WTC11 (cell line): ENCODE measurements at regions not wholly inside any gene's neighbourhood (a gene's known extent, or its start where the extent isn't known, plus 50 kb on each side); places are given as distances from the start of the nearest gene placed in this dataset.

Source experiments
- ATAC-seq: fragments of 200-7000 bp; cut with Tn5 transposase; 2 replicates; pipeline ENCODE4 v1.10.0; 2021; ENCODE audit warnings: mild to moderate bottlenecking, moderate library complexity
- CTCF ChIA-PET: fragments of 300-600 bp; sonication (Branson Sonifier 250); formaldehyde crosslinking; loops from one replicate; lab custom pipeline; 2021; ENCODE audit warnings: antibody characterized with exemption; lab: Charles Lee
- POLR2A ChIA-PET: fragments of 350-600 bp; sonication (Branson Sonifier 250); formaldehyde crosslinking; loops from one replicate; lab custom pipeline; 2021; ENCODE audit warnings: antibody characterized with exemption; lab: Charles Lee
- DNase-seq: peaks from one replicate; pipeline ENCODE4 v3.0.0; 2021; ENCODE audit warnings: low spot score
- H3K27ac Mint-ChIP-seq: 2 replicates; pipeline ENCODE4 v1.8.0; 2021; ENCODE audit warnings: mixed read lengths
- H3K27me3 Mint-ChIP-seq: 2 replicates; pipeline ENCODE4 v1.8.0; 2021; ENCODE audit warnings: low read depth, mild to moderate bottlenecking, moderate library complexity, mixed read lengths
- H3K36me3 Mint-ChIP-seq: 2 replicates; pipeline ENCODE4 v1.8.0; 2021; ENCODE audit warnings: mixed read lengths
- H3K4me1 Mint-ChIP-seq: 2 replicates; pipeline ENCODE4 v1.8.0; 2022; ENCODE audit warnings: mixed read lengths
- H3K4me3 Mint-ChIP-seq: 2 replicates; pipeline ENCODE4 v1.8.0; 2021; ENCODE audit warnings: mild to moderate bottlenecking, moderate library complexity, mixed read lengths
- H3K9me3 Mint-ChIP-seq: 2 replicates; pipeline ENCODE4 v1.8.0; 2021; ENCODE audit warnings: mixed read lengths
- CREB1 ChIP-seq: sonication (generic); formaldehyde crosslinking; IDR thresholded peaks from 2 replicates; pipeline ENCODE4 v1.8.0; 2023; ENCODE audit warnings: mild to moderate bottlenecking, missing genetic modification reagents
- FOXJ3 ChIP-seq: sonication (generic); formaldehyde crosslinking; IDR thresholded peaks from 2 replicates; pipeline ENCODE4 v1.9.0; 2021; ENCODE audit warnings: missing genetic modification reagents, mild to moderate bottlenecking, borderline replicate concordance
- GRHL2 ChIP-seq: fragments of 250-450 bp; sonication (Bioruptor Pico); IDR thresholded peaks from 2 replicates; pipeline ENCODE4 v1.8.0; 2022; ENCODE audit warnings: mild to moderate bottlenecking, moderate library complexity; ENCODE audit not compliant: insufficient replicate concordance, severe bottlenecking
- IRF2 ChIP-seq: sonication (generic); formaldehyde crosslinking; IDR thresholded peaks from 2 replicates; pipeline ENCODE4 v1.8.0; 2022; ENCODE audit warnings: low read depth, missing genetic modification reagents, borderline replicate concordance
- JUN ChIP-seq: sonication (generic); formaldehyde crosslinking; IDR thresholded peaks from 2 replicates; pipeline ENCODE4 v1.8.0; 2023; ENCODE audit warnings: mild to moderate bottlenecking, missing genetic modification reagents
- MXD4 ChIP-seq: fragments of 250-450 bp; sonication (Bioruptor Pico); IDR thresholded peaks from 2 replicates; pipeline ENCODE4 v1.8.0; 2021; ENCODE audit warnings: mild to moderate bottlenecking, moderate library complexity, borderline replicate concordance
- NFE2L1 ChIP-seq: sonication (generic); formaldehyde crosslinking; IDR thresholded peaks from 2 replicates; pipeline ENCODE4 v1.8.1; 2023; ENCODE audit warnings: missing genetic modification reagents
- NR2C2 ChIP-seq: sonication (generic); formaldehyde crosslinking; IDR thresholded peaks from 2 replicates; pipeline ENCODE4 v1.8.0; 2022; ENCODE audit warnings: mild to moderate bottlenecking, missing genetic modification reagents
- OVOL2 ChIP-seq: fragments of 250-450 bp; sonication (Bioruptor Pico); IDR thresholded peaks from 2 replicates; pipeline ENCODE4 v1.9.0; 2021; ENCODE audit warnings: mild to moderate bottlenecking, borderline replicate concordance
- RORB ChIP-seq: fragments of 250-450 bp; sonication (Bioruptor Pico); IDR thresholded peaks from 2 replicates; pipeline ENCODE4 v1.9.0; 2021; ENCODE audit warnings: mild to moderate bottlenecking
- SMAD4 ChIP-seq: sonication (generic); formaldehyde crosslinking; IDR thresholded peaks from 2 replicates; pipeline ENCODE4 v1.8.0; 2022; ENCODE audit warnings: mild to moderate bottlenecking, missing genetic modification reagents
- TEAD1 ChIP-seq: sonication (generic); formaldehyde crosslinking; IDR thresholded peaks from 2 replicates; pipeline ENCODE4 v1.8.0; 2022; ENCODE audit warnings: mild to moderate bottlenecking, missing genetic modification reagents
- ZNF219 ChIP-seq: sonication (generic); formaldehyde crosslinking; IDR thresholded peaks from 2 replicates; pipeline ENCODE4 v1.8.0; 2023; ENCODE audit warnings: missing genetic modification reagents, mild to moderate bottlenecking, borderline replicate concordance
- ZNF317 ChIP-seq: sonication (generic); formaldehyde crosslinking; IDR thresholded peaks from 2 replicates; pipeline ENCODE4 v1.8.1; 2023; ENCODE audit warnings: low read depth, mild to moderate bottlenecking, moderate library complexity, missing genetic modification reagents, borderline replicate concordance
- ZNF396 ChIP-seq: fragments of 250-450 bp; sonication (Bioruptor Pico); IDR thresholded peaks from 2 replicates; pipeline ENCODE4 v1.8.0; 2021; ENCODE audit warnings: mild to moderate bottlenecking, moderate library complexity, borderline replicate concordance
- TF ChIP-seq, protein P1 (sequence below): fragments of 250-450 bp; sonication (Bioruptor Pico); IDR thresholded peaks from 2 replicates; pipeline ENCODE4 v1.9.0; 2021; ENCODE audit warnings: mild to moderate bottlenecking, borderline replicate concordance
- TF ChIP-seq, protein P2 (sequence below): sonication (generic); formaldehyde crosslinking; IDR thresholded peaks from 2 replicates; pipeline ENCODE4 v1.8.0; 2022; ENCODE audit warnings: mild to moderate bottlenecking, missing genetic modification reagents
- TF ChIP-seq, protein P3 (sequence below): fragments of 250-450 bp; sonication (Bioruptor Pico); IDR thresholded peaks from 2 replicates; pipeline ENCODE4 v1.9.0; 2021; ENCODE audit warnings: moderate library complexity, mild to moderate bottlenecking, inconsistent platforms, borderline replicate concordance
- TF ChIP-seq, protein P4 (sequence below): sonication (generic); formaldehyde crosslinking; IDR thresholded peaks from 2 replicates; pipeline ENCODE4 v1.8.1; 2022; ENCODE audit warnings: missing genetic modification reagents, borderline replicate concordance
- TF ChIP-seq, protein P5 (sequence below): fragments of 250-450 bp; sonication (Bioruptor Pico); IDR thresholded peaks from 2 replicates; pipeline ENCODE4 v2.1.2; 2022; ENCODE audit warnings: mild to moderate bottlenecking, moderate library complexity
- TF ChIP-seq, protein P6 (sequence below): sonication (generic); formaldehyde crosslinking; IDR thresholded peaks from 2 replicates; pipeline ENCODE4 v1.8.0; 2022; ENCODE audit warnings: missing genetic modification reagents
- TF ChIP-seq, protein P7 (sequence below): sonication (generic); formaldehyde crosslinking; IDR thresholded peaks from 2 replicates; pipeline ENCODE4 v1.8.1; 2022; ENCODE audit warnings: mild to moderate bottlenecking, moderate library complexity, missing genetic modification reagents

DNA sequence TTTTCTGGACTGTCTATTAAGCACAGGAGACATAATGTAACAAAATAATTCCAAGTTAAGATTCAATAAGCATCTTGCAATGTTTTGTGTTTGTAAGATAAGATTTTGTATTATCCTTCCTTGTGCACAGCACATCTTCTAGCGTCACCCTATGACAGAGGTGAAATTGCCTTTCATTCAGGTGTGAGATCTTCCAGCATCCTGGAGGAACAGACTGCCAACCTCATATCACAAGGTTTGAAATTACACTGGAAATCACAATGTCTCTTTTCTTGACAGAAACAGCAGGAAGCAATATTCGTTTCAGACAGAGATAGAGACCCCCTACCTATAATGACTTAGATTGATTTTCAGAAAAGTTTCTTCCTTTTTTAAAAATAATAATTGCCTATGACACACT is 668.6 kb downstream of the GABRG1 start:
- Mint-ChIP-seq H3K9me3 (peaks cover 36% of the 10 kb centered on the region), H3K4me3 (no peak overlapping the region), H3K27ac (no peak overlapping the region), H3K4me1 (no peaks in the 10 kb centered on the region), H3K36me3 (peaks cover 26% of the 10 kb centered on the region), H3K27me3 (no peaks in the 10 kb centered on the region)
- no peak for DNase-seq
- POLR2A ChIA-PET = no interaction called here
- no peak for ATAC-seq
- TF ChIP-seq SMAD4 = no peak
- TF ChIP-seq OVOL2 (CRISPR knock-in tag) = no peak
- TF ChIP-seq, protein P1, sequence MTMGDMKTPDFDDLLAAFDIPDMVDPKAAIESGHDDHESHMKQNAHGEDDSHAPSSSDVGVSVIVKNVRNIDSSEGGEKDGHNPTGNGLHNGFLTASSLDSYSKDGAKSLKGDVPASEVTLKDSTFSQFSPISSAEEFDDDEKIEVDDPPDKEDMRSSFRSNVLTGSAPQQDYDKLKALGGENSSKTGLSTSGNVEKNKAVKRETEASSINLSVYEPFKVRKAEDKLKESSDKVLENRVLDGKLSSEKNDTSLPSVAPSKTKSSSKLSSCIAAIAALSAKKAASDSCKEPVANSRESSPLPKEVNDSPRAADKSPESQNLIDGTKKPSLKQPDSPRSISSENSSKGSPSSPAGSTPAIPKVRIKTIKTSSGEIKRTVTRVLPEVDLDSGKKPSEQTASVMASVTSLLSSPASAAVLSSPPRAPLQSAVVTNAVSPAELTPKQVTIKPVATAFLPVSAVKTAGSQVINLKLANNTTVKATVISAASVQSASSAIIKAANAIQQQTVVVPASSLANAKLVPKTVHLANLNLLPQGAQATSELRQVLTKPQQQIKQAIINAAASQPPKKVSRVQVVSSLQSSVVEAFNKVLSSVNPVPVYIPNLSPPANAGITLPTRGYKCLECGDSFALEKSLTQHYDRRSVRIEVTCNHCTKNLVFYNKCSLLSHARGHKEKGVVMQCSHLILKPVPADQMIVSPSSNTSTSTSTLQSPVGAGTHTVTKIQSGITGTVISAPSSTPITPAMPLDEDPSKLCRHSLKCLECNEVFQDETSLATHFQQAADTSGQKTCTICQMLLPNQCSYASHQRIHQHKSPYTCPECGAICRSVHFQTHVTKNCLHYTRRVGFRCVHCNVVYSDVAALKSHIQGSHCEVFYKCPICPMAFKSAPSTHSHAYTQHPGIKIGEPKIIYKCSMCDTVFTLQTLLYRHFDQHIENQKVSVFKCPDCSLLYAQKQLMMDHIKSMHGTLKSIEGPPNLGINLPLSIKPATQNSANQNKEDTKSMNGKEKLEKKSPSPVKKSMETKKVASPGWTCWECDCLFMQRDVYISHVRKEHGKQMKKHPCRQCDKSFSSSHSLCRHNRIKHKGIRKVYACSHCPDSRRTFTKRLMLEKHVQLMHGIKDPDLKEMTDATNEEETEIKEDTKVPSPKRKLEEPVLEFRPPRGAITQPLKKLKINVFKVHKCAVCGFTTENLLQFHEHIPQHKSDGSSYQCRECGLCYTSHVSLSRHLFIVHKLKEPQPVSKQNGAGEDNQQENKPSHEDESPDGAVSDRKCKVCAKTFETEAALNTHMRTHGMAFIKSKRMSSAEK = no peak
- TF ChIP-seq NR2C2 (CRISPR knock-in tag) = no peak
- TF ChIP-seq, protein P2, sequence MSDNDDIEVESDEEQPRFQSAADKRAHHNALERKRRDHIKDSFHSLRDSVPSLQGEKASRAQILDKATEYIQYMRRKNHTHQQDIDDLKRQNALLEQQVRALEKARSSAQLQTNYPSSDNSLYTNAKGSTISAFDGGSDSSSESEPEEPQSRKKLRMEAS (CRISPR knock-in tag) = no peak
- TF ChIP-seq GRHL2 (CRISPR knock-in tag) = no peak
- no peak for TF ChIP-seq CREB1
- TF ChIP-seq, protein P3, sequence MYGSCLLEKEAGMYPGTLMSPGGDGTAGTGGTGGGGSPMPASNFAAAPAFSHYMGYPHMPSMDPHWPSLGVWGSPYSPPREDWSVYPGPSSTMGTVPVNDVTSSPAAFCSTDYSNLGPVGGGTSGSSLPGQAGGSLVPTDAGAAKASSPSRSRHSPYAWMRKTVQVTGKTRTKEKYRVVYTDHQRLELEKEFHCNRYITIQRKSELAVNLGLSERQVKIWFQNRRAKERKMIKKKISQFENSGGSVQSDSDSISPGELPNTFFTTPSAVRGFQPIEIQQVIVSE = no peak
- TF ChIP-seq FOXJ3 = no peak
- no peak for TF ChIP-seq RORB (CRISPR knock-in tag)
- TF ChIP-seq MXD4 (CRISPR knock-in tag) = no peak
- TF ChIP-seq JUN = no peak
- no peak for TF ChIP-seq ZNF317 (CRISPR knock-in tag)
- TF ChIP-seq, protein P4, sequence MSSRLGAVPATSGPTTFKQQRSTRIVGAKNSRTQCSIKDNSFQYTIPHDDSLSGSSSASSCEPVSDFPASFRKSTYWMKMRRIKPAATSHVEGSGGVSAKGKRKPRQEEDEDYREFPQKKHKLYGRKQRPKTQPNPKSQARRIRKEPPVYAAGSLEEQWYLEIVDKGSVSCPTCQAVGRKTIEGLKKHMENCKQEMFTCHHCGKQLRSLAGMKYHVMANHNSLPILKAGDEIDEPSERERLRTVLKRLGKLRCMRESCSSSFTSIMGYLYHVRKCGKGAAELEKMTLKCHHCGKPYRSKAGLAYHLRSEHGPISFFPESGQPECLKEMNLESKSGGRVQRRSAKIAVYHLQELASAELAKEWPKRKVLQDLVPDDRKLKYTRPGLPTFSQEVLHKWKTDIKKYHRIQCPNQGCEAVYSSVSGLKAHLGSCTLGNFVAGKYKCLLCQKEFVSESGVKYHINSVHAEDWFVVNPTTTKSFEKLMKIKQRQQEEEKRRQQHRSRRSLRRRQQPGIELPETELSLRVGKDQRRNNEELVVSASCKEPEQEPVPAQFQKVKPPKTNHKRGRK = no peak
- TF ChIP-seq, protein P5, sequence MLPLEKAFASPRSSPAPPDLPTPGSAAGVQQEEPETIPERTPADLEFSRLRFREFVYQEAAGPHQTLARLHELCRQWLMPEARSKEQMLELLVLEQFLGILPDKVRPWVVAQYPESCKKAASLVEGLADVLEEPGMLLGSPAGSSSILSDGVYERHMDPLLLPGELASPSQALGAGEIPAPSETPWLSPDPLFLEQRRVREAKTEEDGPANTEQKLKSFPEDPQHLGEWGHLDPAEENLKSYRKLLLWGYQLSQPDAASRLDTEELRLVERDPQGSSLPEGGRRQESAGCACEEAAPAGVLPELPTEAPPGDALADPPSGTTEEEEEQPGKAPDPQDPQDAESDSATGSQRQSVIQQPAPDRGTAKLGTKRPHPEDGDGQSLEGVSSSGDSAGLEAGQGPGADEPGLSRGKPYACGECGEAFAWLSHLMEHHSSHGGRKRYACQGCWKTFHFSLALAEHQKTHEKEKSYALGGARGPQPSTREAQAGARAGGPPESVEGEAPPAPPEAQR (CRISPR knock-in tag) = no peak
- TF ChIP-seq TEAD1 (CRISPR knock-in tag) = no peak
- TF ChIP-seq IRF2 (CRISPR knock-in tag) = no peak
- no peak for TF ChIP-seq ZNF219
- CTCF ChIA-PET = interaction anchor here (1.1 kb wide), 1 partner anchor 527 kb away, joined by 3 read pairs; no protein-coding TSS in a partner anchor

DNA sequence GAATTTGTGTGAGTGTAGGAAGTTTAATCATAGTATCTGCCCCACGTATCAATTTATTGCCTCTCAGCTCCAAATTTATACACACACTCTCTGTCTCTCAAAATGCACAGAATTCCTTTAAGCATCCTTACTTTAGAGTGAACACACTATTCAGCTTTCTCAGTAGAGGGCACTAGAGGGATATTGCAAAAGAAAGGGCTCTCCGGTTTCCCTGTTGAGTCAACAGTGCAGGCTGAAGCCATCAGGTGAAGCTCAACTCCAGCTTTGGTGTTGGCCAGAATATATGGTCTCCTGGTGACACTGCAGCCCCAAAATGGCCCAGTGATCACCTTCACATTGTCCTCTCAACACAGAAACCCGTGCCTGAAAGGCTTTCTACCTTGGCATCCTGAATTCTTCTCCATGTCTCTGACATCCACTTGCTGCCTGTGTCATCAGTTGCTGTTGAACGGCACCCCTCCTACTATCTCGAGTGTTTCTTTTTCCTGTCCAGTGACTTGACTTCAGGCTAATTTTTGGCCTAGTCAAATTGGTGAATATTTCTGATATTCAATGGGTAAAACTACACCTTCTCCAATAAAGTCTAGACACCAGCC is 670.5 kb downstream of the GABRG1 start:
- H3K4me3 Mint-ChIP-seq = no peak overlapping the region
- H3K27me3 Mint-ChIP-seq = no peaks in the 10 kb centered on the region
- H3K9me3 Mint-ChIP-seq = peaks cover 31% of the 10 kb centered on the region
- ChIA-PET POLR2A (interaction anchor here (1.1 kb wide), 1 partner anchor 511 kb away, joined by 3 read pairs; no protein-coding TSS in a partner anchor), CTCF (interaction anchor here (0.6 to 1.6 kb wide), 8 partner anchors 288 to 1195 kb away, joined by 3 to 19 read pairs (median 4); no protein-coding TSS in a partner anchor)
- H3K27ac Mint-ChIP-seq = no peak overlapping the region
- ATAC-seq (peak; percentile 97), DNase-seq (no peak)
- H3K4me1 Mint-ChIP-seq = no peaks in the 10 kb centered on the region
- H3K36me3 Mint-ChIP-seq = peaks cover 11% of the 10 kb centered on the region
- TF ChIP-seq NFE2L1 (CRISPR knock-in tag) = no peak
- TF ChIP-seq SMAD4 = no peak
- TF ChIP-seq, protein P6, sequence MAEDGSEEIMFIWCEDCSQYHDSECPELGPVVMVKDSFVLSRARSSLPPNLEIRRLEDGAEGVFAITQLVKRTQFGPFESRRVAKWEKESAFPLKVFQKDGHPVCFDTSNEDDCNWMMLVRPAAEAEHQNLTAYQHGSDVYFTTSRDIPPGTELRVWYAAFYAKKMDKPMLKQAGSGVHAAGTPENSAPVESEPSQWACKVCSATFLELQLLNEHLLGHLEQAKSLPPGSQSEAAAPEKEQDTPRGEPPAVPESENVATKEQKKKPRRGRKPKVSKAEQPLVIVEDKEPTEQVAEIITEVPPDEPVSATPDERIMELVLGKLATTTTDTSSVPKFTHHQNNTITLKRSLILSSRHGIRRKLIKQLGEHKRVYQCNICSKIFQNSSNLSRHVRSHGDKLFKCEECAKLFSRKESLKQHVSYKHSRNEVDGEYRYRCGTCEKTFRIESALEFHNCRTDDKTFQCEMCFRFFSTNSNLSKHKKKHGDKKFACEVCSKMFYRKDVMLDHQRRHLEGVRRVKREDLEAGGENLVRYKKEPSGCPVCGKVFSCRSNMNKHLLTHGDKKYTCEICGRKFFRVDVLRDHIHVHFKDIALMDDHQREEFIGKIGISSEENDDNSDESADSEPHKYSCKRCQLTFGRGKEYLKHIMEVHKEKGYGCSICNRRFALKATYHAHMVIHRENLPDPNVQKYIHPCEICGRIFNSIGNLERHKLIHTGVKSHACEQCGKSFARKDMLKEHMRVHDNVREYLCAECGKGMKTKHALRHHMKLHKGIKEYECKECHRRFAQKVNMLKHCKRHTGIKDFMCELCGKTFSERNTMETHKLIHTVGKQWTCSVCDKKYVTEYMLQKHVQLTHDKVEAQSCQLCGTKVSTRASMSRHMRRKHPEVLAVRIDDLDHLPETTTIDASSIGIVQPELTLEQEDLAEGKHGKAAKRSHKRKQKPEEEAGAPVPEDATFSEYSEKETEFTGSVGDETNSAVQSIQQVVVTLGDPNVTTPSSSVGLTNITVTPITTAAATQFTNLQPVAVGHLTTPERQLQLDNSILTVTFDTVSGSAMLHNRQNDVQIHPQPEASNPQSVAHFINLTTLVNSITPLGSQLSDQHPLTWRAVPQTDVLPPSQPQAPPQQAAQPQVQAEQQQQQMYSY (CRISPR knock-in tag) = no peak
- TF ChIP-seq, protein P7, sequence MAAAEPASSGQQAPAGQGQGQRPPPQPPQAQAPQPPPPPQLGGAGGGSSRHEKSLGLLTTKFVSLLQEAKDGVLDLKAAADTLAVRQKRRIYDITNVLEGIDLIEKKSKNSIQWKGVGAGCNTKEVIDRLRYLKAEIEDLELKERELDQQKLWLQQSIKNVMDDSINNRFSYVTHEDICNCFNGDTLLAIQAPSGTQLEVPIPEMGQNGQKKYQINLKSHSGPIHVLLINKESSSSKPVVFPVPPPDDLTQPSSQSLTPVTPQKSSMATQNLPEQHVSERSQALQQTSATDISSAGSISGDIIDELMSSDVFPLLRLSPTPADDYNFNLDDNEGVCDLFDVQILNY = no peak
- TF ChIP-seq CREB1 = no peak
- no peak for TF ChIP-seq JUN
- TF ChIP-seq ZNF396 = no peak
